HG03439 (cell line): ENCODE measurements at regions not wholly inside any gene's neighbourhood (a gene's known extent, or its start where the extent isn't known, plus 50 kb on each side); places are given as distances from the start of the nearest gene placed in this dataset.

Experiments
- ATAC-seq: cut with Tn5 transposase; IDR thresholded peaks from one replicate; pipeline ENCODE4 v1.9.1; 2021; ENCODE audit warnings: mild to moderate bottlenecking, moderate library complexity; ENCODE audit not compliant: unreplicated experiment

- ATAC-seq: no peak
Observed at GRCh38 chr12:75711271-75711670, 199.9 kb upstream of the KRR1 start.

- ATAC-seq: no peak
Observed at GRCh38 chr12:75710361-75711069, 199.1 kb upstream of the KRR1 start.

- no peak for ATAC-seq
Observed at GRCh38 chr12:75709503-75709902, 198.1 kb upstream of the KRR1 start.

- ATAC-seq: no peak
Observed at GRCh38 chr12:75708802-75709201, 197.4 kb upstream of the KRR1 start.

- no peak for ATAC-seq
Observed at GRCh38 chr12:75707983-75708382, 196.6 kb upstream of the KRR1 start.

GRCh38 chr12:75706786-75707605 lies 195.6 kb upstream of the KRR1 start:
- no peak for ATAC-seq

- no peak for ATAC-seq
Observed at GRCh38 chr12:75705749-75706711, 194.6 kb upstream of the KRR1 start.

- no peak for ATAC-seq
Observed at GRCh38 chr12:75704664-75705063, 193.3 kb upstream of the KRR1 start.

GRCh38 chr12:75704208-75704607 lies 192.8 kb upstream of the KRR1 start:
- no peak for ATAC-seq

- no peak for ATAC-seq
Observed at GRCh38 chr12:75703131-75703530, 191.7 kb upstream of the KRR1 start.

- no peak for ATAC-seq
Observed at GRCh38 chr12:75702477-75703093, 191.2 kb upstream of the KRR1 start.

GRCh38 chr12:75701859-75702258 lies 190.4 kb upstream of the KRR1 start:
- no peak for ATAC-seq

- no peak for ATAC-seq
Observed at GRCh38 chr12:75699728-75700496, 188.5 kb upstream of the KRR1 start.

- ATAC-seq: no peak
Observed at GRCh38 chr12:75699251-75699650, 187.8 kb upstream of the KRR1 start.

- ATAC-seq: no peak
Observed at GRCh38 chr12:75698052-75698451, 186.6 kb upstream of the KRR1 start.

- no peak for ATAC-seq
Observed at GRCh38 chr12:75695926-75696325, 184.5 kb upstream of the KRR1 start.

- no peak for ATAC-seq
Observed at GRCh38 chr12:75694534-75695268, 183.3 kb upstream of the KRR1 start.

- ATAC-seq: no peak
Observed at GRCh38 chr12:75692876-75693275, 181.5 kb upstream of the KRR1 start.

GRCh38 chr12:75690296-75690955 lies 179.0 kb upstream of the KRR1 start:
- no peak for ATAC-seq
